ENCODE measurements at regions not wholly inside any gene's neighbourhood (a gene's known extent, or its start where the extent isn't known, plus 50 kb on each side); places are given as distances from the start of the nearest gene placed in this dataset.

- Histone ChIP-seq H3K4me3 (ENCODE audit: low read depth, low read length) (no peak overlapping the region), H3K27me3 (replicated peaks) (no peaks in the 10 kb centered on the region), H3K36me3 (replicated peaks) (no peaks in the 10 kb centered on the region), H3K27ac (no peak overlapping the region)
- DNase-seq = no peak
- in situ Hi-C loops (cut with HindIII; ENCODE audit: low pct_ligation_motif_present, low sequenced_read_pairs) = no loop called here
- TF ChIP-seq, protein P1, sequence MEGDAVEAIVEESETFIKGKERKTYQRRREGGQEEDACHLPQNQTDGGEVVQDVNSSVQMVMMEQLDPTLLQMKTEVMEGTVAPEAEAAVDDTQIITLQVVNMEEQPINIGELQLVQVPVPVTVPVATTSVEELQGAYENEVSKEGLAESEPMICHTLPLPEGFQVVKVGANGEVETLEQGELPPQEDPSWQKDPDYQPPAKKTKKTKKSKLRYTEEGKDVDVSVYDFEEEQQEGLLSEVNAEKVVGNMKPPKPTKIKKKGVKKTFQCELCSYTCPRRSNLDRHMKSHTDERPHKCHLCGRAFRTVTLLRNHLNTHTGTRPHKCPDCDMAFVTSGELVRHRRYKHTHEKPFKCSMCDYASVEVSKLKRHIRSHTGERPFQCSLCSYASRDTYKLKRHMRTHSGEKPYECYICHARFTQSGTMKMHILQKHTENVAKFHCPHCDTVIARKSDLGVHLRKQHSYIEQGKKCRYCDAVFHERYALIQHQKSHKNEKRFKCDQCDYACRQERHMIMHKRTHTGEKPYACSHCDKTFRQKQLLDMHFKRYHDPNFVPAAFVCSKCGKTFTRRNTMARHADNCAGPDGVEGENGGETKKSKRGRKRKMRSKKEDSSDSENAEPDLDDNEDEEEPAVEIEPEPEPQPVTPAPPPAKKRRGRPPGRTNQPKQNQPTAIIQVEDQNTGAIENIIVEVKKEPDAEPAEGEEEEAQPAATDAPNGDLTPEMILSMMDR (IDR thresholded peaks at IDR 0.05; ENCODE audit: low read depth, low read length, missing control alignments) = no peak
Measured at GRCh38 chr6:145115638-145116037, 619.7 kb downstream of the EPM2A start.

- H3K27ac ChIP-seq = no peak overlapping the region
- no peaks in the 10 kb centered on the region for H3K36me3 ChIP-seq (replicated peaks)
- DNase-seq = no peak
- TF ChIP-seq, protein P1 (IDR thresholded peaks at IDR 0.05; ENCODE audit: low read depth, low read length, missing control alignments) = no peak
- H3K27me3 ChIP-seq (replicated peaks) = no peaks in the 10 kb centered on the region
- in situ Hi-C loops (cut with HindIII; ENCODE audit: low pct_ligation_motif_present, low sequenced_read_pairs) = no loop called here
- H3K4me3 ChIP-seq (ENCODE audit: low read depth, low read length) = no peak overlapping the region
Measured at GRCh38 chr6:145116591-145117178, 618.6 kb downstream of the EPM2A start.

DNA sequence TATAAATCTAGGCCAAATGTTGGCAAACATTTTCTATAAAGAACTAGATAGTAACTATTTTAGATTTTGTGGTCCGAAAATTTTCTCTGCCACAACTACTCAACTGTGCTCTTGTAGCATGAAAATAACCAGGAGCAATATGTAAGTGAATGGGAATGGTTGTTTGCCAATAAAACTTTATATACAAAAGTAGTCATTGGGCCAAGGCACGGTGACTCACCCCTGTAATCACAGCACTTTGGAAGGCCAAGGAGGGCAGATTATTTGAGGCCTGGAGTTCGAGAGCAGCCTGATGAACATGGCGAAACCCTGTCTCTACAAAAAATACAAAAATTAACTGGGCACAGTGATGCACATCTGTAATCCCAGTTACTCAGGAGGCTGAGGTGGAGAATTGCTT lies 617.1 kb downstream of the EPM2A start:
- Histone ChIP-seq H3K27me3 (replicated peaks) (no peaks in the 10 kb centered on the region), H3K27ac (no peak overlapping the region), H3K4me3 (ENCODE audit: low read depth, low read length) (no peak overlapping the region), H3K36me3 (replicated peaks) (no peaks in the 10 kb centered on the region)
- DNase-seq = no peak
- in situ Hi-C loops (cut with HindIII; ENCODE audit: low pct_ligation_motif_present, low sequenced_read_pairs) = no loop called here
- TF ChIP-seq, protein P1 (IDR thresholded peaks at IDR 0.05; ENCODE audit: low read depth, low read length, missing control alignments) = no peak

DNA sequence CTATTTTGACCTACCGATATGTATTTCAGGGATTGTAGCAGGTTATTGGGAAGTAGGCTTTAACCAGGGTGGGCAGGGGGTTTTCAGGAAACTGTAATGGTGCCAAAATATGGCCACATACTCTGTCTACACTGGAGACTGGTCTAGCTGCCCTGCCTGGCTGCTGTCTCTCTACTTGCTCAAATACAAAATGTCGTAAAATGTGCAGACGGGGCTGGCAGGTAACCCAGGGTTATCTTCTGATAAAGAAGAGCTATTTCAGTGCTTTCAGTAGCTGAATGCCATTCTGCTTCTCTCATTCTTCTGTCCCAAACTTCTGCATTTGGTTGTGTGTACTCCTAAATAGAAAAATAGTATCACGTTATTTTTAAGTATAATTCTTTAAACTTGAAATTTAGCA lies 616.2 kb downstream of the EPM2A start:
- no peak overlapping the region for H3K27ac ChIP-seq
- no peak for DNase-seq
- in situ Hi-C loops (cut with HindIII; ENCODE audit: low pct_ligation_motif_present, low sequenced_read_pairs) = no loop called here
- no peaks in the 10 kb centered on the region for H3K36me3 ChIP-seq (replicated peaks)
- H3K4me3 ChIP-seq (ENCODE audit: low read depth, low read length) = no peak overlapping the region
- H3K27me3 ChIP-seq (replicated peaks) = no peaks in the 10 kb centered on the region
- TF ChIP-seq, protein P1 (IDR thresholded peaks at IDR 0.05; ENCODE audit: low read depth, low read length, missing control alignments) = no peak

- Histone ChIP-seq H3K27ac (no peak overlapping the region), H3K27me3 (replicated peaks) (no peaks in the 10 kb centered on the region), H3K36me3 (replicated peaks) (no peaks in the 10 kb centered on the region), H3K4me3 (ENCODE audit: low read depth, low read length) (no peak overlapping the region)
- in situ Hi-C loops (cut with HindIII; ENCODE audit: low pct_ligation_motif_present, low sequenced_read_pairs) = no loop called here
- no peak for DNase-seq
- TF ChIP-seq, protein P1 (IDR thresholded peaks at IDR 0.05; ENCODE audit: low read depth, low read length, missing control alignments) = no peak
Measured at GRCh38 chr6:145132709-145133108, 602.6 kb downstream of the EPM2A start.

DNA sequence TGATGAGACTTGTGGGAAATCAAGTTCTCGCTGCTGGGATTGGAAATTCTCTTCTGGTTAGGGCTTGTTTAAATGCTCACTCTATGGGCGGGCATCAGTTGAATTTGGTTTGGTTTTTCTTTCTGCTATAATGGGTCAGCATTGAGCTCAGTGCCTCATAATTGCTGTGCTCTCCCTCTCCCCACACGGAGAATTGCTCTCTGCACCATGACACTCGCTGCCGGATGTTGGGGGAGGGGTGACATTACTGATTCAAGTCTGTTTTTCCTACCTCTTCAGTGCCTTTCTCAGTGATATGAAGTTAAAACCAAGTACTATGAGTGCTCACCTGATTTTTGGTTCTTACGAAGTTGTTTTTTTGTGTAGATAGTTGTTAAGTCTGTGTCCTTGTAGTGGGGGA lies 599.6 kb downstream of the EPM2A start:
- H3K27me3 ChIP-seq (replicated peaks) = no peaks in the 10 kb centered on the region
- TF ChIP-seq, protein P1 (IDR thresholded peaks at IDR 0.05; ENCODE audit: low read depth, low read length, missing control alignments) = no peak
- no peak overlapping the region for H3K27ac ChIP-seq
- in situ Hi-C loops (cut with HindIII; ENCODE audit: low pct_ligation_motif_present, low sequenced_read_pairs) = no loop called here
- no peaks in the 10 kb centered on the region for H3K36me3 ChIP-seq (replicated peaks)
- no peak overlapping the region for H3K4me3 ChIP-seq (ENCODE audit: low read depth, low read length)
- no peak for DNase-seq

All from brain microvascular endothelial cell (primary cell).